Ovary (tissue), 7 donors: ENCODE measurements at regions not wholly inside any gene's neighbourhood (a gene's known extent, or its start where the extent isn't known, plus 50 kb on each side); places are given as distances from the start of the nearest gene placed in this dataset.

Source experiments
- DNase-seq, 5 donors: peaks; one replicate each; pipeline ENCODE4 v3.0.0-alpha.2; 2019 to 2020
- H3K27ac ChIP-seq, 2 donors: fragments of 200-600 bp; one replicate each; pipeline versions ENCODE4 v1.5.1 to v1.8.0; 2019 to 2022
- H3K27me3 ChIP-seq: fragments of 200-600 bp; one replicate; pipeline ENCODE4 v1.8.0; 2022
- H3K36me3 ChIP-seq: fragments of 200-600 bp; sonication (generic); one replicate; pipeline ENCODE4 v1.5.1; 2019
- H3K4me1 ChIP-seq: one replicate; pipeline ENCODE4 v1.8.1; 2013; ENCODE audit warnings: mild to moderate bottlenecking, moderate library complexity; ENCODE audit not compliant: insufficient read depth
- H3K4me3 ChIP-seq: fragments of 200-600 bp; sonication (generic); one replicate; pipeline ENCODE4 v1.5.1; 2017
- H3K9me3 ChIP-seq, 2 donors: fragments of 200-600 bp in 1 of 2; sonication (generic) in 1 of 2; one replicate each; pipeline versions ENCODE4 v1.5.1 to v1.8.1; 2013 to 2019; ENCODE audit warnings: mild to moderate bottlenecking in 1 of 2, moderate library complexity in 1 of 2
- CTCF ChIP-seq, 3 donors: fragments of 450-650 bp in 2 of 3; fragments of 200-600 bp in 1 of 3; IDR thresholded peaks; one replicate each; pipeline versions ENCODE4 v1.5.1 to v1.8.0; 2016 to 2022; ENCODE audit warnings: antibody characterized with exemption in 3 of 3, mild to moderate bottlenecking in 1 of 3
- EP300 ChIP-seq: sonication (generic); formaldehyde crosslinking; IDR thresholded peaks from one replicate; pipeline ENCODE4 v1.6.1; 2017; ENCODE audit warnings: antibody characterized with exemption
- POLR2A ChIP-seq: fragments of 450-650 bp; IDR thresholded peaks from one replicate; pipeline ENCODE4 v1.6.1; 2017; ENCODE audit warnings: antibody characterized with exemption, mild to moderate bottlenecking, moderate library complexity
- WGBS, 3 donors: extraction: QIAGEN DNeasy Blood & Tissue Kit in 1 of 3; methylation state at CpG; one replicate each; pipeline versions ENCODE4 v1.1.5 to v1.1.7; 2013 to 2017; 5-methylcytosine and 5-hydroxymethylcytosine counted together
- intact Hi-C, 4 donors: fragments of 100-400 bp; cut with DNase I; formaldehyde crosslinking; loops; one replicate each; pipeline versions ENCODE4 v1.11.0 to v1.15.1; 2022 to 2023
- donor health status: DM: no; HTN: no; CAD: no; lungs with moderate emphysema.
- donor health status: DM: no; HTN: no; CAD: no.
- donor health status: Bipolar disorder and iron deficiency.
- donor health status: DM: no; HTN: no; CAD: no.
- donor health status: DM: yes; HTN: yes; CAD: no.

- H3K9me3 ChIP-seq: no peaks in the 10 kb centered on the region
- intact Hi-C loops: loop anchor here in 2 of 4 donors (5.0 to 10.0 kb wide), 2 partner anchors 501 to 668 kb away; no protein-coding TSS in a partner anchor
- no peak overlapping the region for H3K4me3 ChIP-seq
- no peaks in the 10 kb centered on the region for H3K36me3 ChIP-seq
- TF ChIP-seq CTCF (IDR thresholded peaks at IDR 0.05) (no peak), POLR2A (no peak), EP300 (no peak)
- no peak overlapping the region for H3K27ac ChIP-seq
- no peaks in the 10 kb centered on the region for H3K27me3 ChIP-seq
- no peaks in the 10 kb centered on the region for H3K4me1 ChIP-seq
- no peak for DNase-seq
Measured at GRCh38 chr1:240693036-240693435, 81.1 kb upstream of the GREM2 start.

- intact Hi-C loops: loop anchor here in 2 of 4 donors (5.0 to 10.0 kb wide), 2 partner anchors 500 to 667 kb away; no protein-coding TSS in a partner anchor
Measured at GRCh38 chr1:240691909-240692705, 80.2 kb upstream of the GREM2 start.

GRCh38 chr1:240691501-240691900 is 79.5 kb upstream of the GREM2 start:
- H3K4me3 ChIP-seq: no peak overlapping the region
- H3K4me1 ChIP-seq: no peaks in the 10 kb centered on the region
- H3K27me3 ChIP-seq: no peaks in the 10 kb centered on the region
- H3K36me3 ChIP-seq: no peaks in the 10 kb centered on the region
- H3K9me3 ChIP-seq: no peaks in the 10 kb centered on the region
- intact Hi-C loops: loop anchor here in 2 of 4 donors (5.0 to 10.0 kb wide), 2 partner anchors 499 to 667 kb away; no protein-coding TSS in a partner anchor
- TF ChIP-seq CTCF (IDR thresholded peaks at IDR 0.05): no peak
- TF ChIP-seq POLR2A: no peak
- TF ChIP-seq EP300: no peak
- no peak overlapping the region for H3K27ac ChIP-seq
- 42 to 56% (median 44%) methylated on average over 5 of the region's 5 CpGs for WGBS, 3 donors
- no peak for DNase-seq

More at GRCh38 chr1:240691909-240692705, 80.2 kb upstream of the GREM2 start:
- no peak overlapping the region for H3K4me3 ChIP-seq
- peak; percentile 18 to 61 (median 44) for DNase-seq
- no peak overlapping the region for H3K27ac ChIP-seq
- H3K36me3 ChIP-seq: no peaks in the 10 kb centered on the region
- H3K27me3 ChIP-seq: no peaks in the 10 kb centered on the region
- TF ChIP-seq POLR2A (no peak), CTCF (IDR thresholded peaks at IDR 0.05) (peak in 2 of 3 donors; percentile 21 to 68)
- no peaks in the 10 kb centered on the region for H3K4me1 ChIP-seq
- 39 to 50% (median 42%) methylated on average over 12 of the region's 12 CpGs for WGBS, 3 donors
- no peaks in the 10 kb centered on the region for H3K9me3 ChIP-seq

- H3K4me1 ChIP-seq: no peaks in the 10 kb centered on the region
- DNase-seq: no peak
- no peaks in the 10 kb centered on the region for H3K9me3 ChIP-seq
- H3K36me3 ChIP-seq: no peaks in the 10 kb centered on the region
- H3K27ac ChIP-seq: no peak overlapping the region
- H3K4me3 ChIP-seq: no peak overlapping the region
- intact Hi-C loops: no loop called here
- WGBS, 3 donors: 63 to 70% (median 67%) methylated on average over 4 of the region's 4 CpGs
- TF ChIP-seq POLR2A (no peak), CTCF (IDR thresholded peaks at IDR 0.05) (no peak), EP300 (no peak)
- H3K27me3 ChIP-seq: no peaks in the 10 kb centered on the region
Measured at GRCh38 chr1:240687820-240688219, 75.9 kb upstream of the GREM2 start.
